ENCODE measurements at regions not wholly inside any gene's neighbourhood (a gene's known extent, or its start where the extent isn't known, plus 50 kb on each side); places are given as distances from the start of the nearest gene placed in this dataset.

- H3K4me1 Mint-ChIP-seq = peaks cover 15% of the 10 kb centered on the region
- H3K9me3 Mint-ChIP-seq = peaks cover 4% of the 10 kb centered on the region
- H3K27me3 Mint-ChIP-seq (ENCODE audit: low read depth) = no peaks in the 10 kb centered on the region
- H3K36me3 Mint-ChIP-seq = no peaks in the 10 kb centered on the region
- H3K4me3 Mint-ChIP-seq = no peak overlapping the region
- peak overlapping the region; percentile 83 for H3K27ac Mint-ChIP-seq
- TF ChIP-seq CTCF (IDR thresholded peaks at IDR 0.05; ENCODE audit: unreplicated experiment) = no peak
- DNase-seq (ENCODE audit: low spot score in 2 of 2, unreplicated experiment in 2 of 2) = no peak
These were observed 305.2 kb upstream of the RBFOX1 start for GRCh38 chr16:7027401-7027800.

- no peak for DNase-seq (ENCODE audit: low spot score in 2 of 2, unreplicated experiment in 2 of 2)
- Mint-ChIP-seq H3K9me3 (peaks cover 4% of the 10 kb centered on the region), H3K27ac (no peak overlapping the region), H3K4me3 (no peak overlapping the region), H3K4me1 (peaks cover 15% of the 10 kb centered on the region), H3K36me3 (no peaks in the 10 kb centered on the region), H3K27me3 (ENCODE audit: low read depth) (no peaks in the 10 kb centered on the region)
- TF ChIP-seq CTCF (IDR thresholded peaks at IDR 0.05; ENCODE audit: unreplicated experiment) = no peak
These were observed 306.0 kb upstream of the RBFOX1 start for GRCh38 chr16:7026639-7027038.

GRCh38 chr16:7025616-7026190 is 306.9 kb upstream of the RBFOX1 start:
- Mint-ChIP-seq H3K4me3 (no peak overlapping the region), H3K27me3 (ENCODE audit: low read depth) (no peaks in the 10 kb centered on the region), H3K9me3 (peaks cover 4% of the 10 kb centered on the region), H3K27ac (no peak overlapping the region), H3K4me1 (peaks cover 15% of the 10 kb centered on the region), H3K36me3 (no peaks in the 10 kb centered on the region)
- peak; percentile 71 to 85 for DNase-seq (ENCODE audit: low spot score in 2 of 2, unreplicated experiment in 2 of 2)
- peak; percentile 87 for TF ChIP-seq CTCF (IDR thresholded peaks at IDR 0.05; ENCODE audit: unreplicated experiment)

- Mint-ChIP-seq H3K27me3 (ENCODE audit: low read depth) (peaks cover 5% of the 10 kb centered on the region), H3K4me1 (peaks cover 5% of the 10 kb centered on the region), H3K36me3 (no peaks in the 10 kb centered on the region), H3K4me3 (no peak overlapping the region), H3K27ac (no peak overlapping the region), H3K9me3 (no peaks in the 10 kb centered on the region)
- no peak for TF ChIP-seq CTCF (IDR thresholded peaks at IDR 0.05; ENCODE audit: unreplicated experiment)
- DNase-seq (ENCODE audit: low spot score in 2 of 2, unreplicated experiment in 2 of 2) = no peak
These were observed 310.9 kb upstream of the RBFOX1 start for GRCh38 chr16:7021653-7022275.

GRCh38 chr16:7017006-7017662 is 315.5 kb upstream of the RBFOX1 start:
- no peak for DNase-seq (ENCODE audit: low spot score in 2 of 2, unreplicated experiment in 2 of 2)
- Mint-ChIP-seq H3K36me3 (no peaks in the 10 kb centered on the region), H3K27me3 (ENCODE audit: low read depth) (peaks cover 8% of the 10 kb centered on the region), H3K4me1 (no peaks in the 10 kb centered on the region), H3K9me3 (no peaks in the 10 kb centered on the region), H3K4me3 (no peak overlapping the region), H3K27ac (no peak overlapping the region)
- TF ChIP-seq CTCF (IDR thresholded peaks at IDR 0.05; ENCODE audit: unreplicated experiment) = no peak
